ENCODE measurements at regions not wholly inside any gene's neighbourhood (a gene's known extent, or its start where the extent isn't known, plus 50 kb on each side); places are given as distances from the start of the nearest gene placed in this dataset.

- DNase-seq = no peak
- H3K9me2 ChIP-seq (ENCODE audit: insufficient read depth) = no peaks in the 10 kb centered on the region
- H3K9ac ChIP-seq = no peak overlapping the region
- H3K36me3 ChIP-seq (ENCODE audit: low read depth) = no peaks in the 10 kb centered on the region
- H3K4me3 ChIP-seq = no peak overlapping the region
- H3K79me2 ChIP-seq (ENCODE audit: insufficient read depth) = no peaks in the 10 kb centered on the region
- H3K4me2 ChIP-seq (ENCODE audit: unreplicated experiment) = no peak overlapping the region
- no peaks in the 10 kb centered on the region for H3K27me3 ChIP-seq (replicated peaks; ENCODE audit: insufficient read depth)
- no peaks in the 10 kb centered on the region for H3K9me3 ChIP-seq (ENCODE audit: low read depth)
- no peaks in the 10 kb centered on the region for H4K20me1 ChIP-seq (ENCODE audit: insufficient read depth)
- H2AFZ ChIP-seq = no peak overlapping the region
- TF ChIP-seq EZH2phosphoT487 (IDR thresholded peaks at IDR 0.05; ENCODE audit: insufficient read depth, low read depth) (no peak), EZH2 (IDR thresholded peaks at IDR 0.05; ENCODE audit: insufficient read depth, poor library complexity, severe bottlenecking) (no peak)
- no peaks in the 10 kb centered on the region for H3F3A ChIP-seq (ENCODE audit: insufficient read depth)
- in situ Hi-C loops (cut with MboI) = no loop called here
- 43 to 44% methylated on average over 17 of the region's 17 CpGs for WGBS, 2 experiments (ENCODE audit: low coverage in 1 of 2, low lambda C conversion rate in 2 of 2, missing lambda C conversion rate in 2 of 2)
- no peak overlapping the region for H3K27ac ChIP-seq
- no peaks in the 10 kb centered on the region for H3K4me1 ChIP-seq (ENCODE audit: insufficient read depth)
Measured at GRCh38 chr14:99093532-99094517, 178.2 kb downstream of the BCL11B start.

- no peak for DNase-seq
- TF ChIP-seq EZH2phosphoT487 (IDR thresholded peaks at IDR 0.05; ENCODE audit: insufficient read depth, low read depth) = no peak
- TF ChIP-seq EZH2 (IDR thresholded peaks at IDR 0.05; ENCODE audit: insufficient read depth, poor library complexity, severe bottlenecking) = no peak
- Histone ChIP-seq H3F3A (ENCODE audit: insufficient read depth) (no peaks in the 10 kb centered on the region), H3K79me2 (ENCODE audit: insufficient read depth) (no peaks in the 10 kb centered on the region), H4K20me1 (ENCODE audit: insufficient read depth) (no peaks in the 10 kb centered on the region), H3K9me2 (ENCODE audit: insufficient read depth) (no peaks in the 10 kb centered on the region), H3K4me2 (ENCODE audit: unreplicated experiment) (no peak overlapping the region), H3K27ac (no peak overlapping the region), H3K4me1 (ENCODE audit: insufficient read depth) (no peaks in the 10 kb centered on the region), H3K9me3 (ENCODE audit: low read depth) (no peaks in the 10 kb centered on the region), H3K9ac (no peak overlapping the region), H3K4me3 (no peak overlapping the region), H3K27me3 (replicated peaks; ENCODE audit: insufficient read depth) (no peaks in the 10 kb centered on the region), H2AFZ (no peak overlapping the region), H3K36me3 (ENCODE audit: low read depth) (no peaks in the 10 kb centered on the region)
- 72 to 74% methylated on average over 12 of the region's 12 CpGs for WGBS, 2 experiments (ENCODE audit: low coverage in 1 of 2, low lambda C conversion rate in 2 of 2, missing lambda C conversion rate in 2 of 2)
- in situ Hi-C loops (cut with MboI) = no loop called here
Measured at GRCh38 chr14:99094901-99095300, 177.1 kb downstream of the BCL11B start.

GRCh38 chr14:99095369-99095768, 176.6 kb downstream of the BCL11B start:
- no peaks in the 10 kb centered on the region for H4K20me1 ChIP-seq (ENCODE audit: insufficient read depth)
- no peaks in the 10 kb centered on the region for H3F3A ChIP-seq (ENCODE audit: insufficient read depth)
- no peak for TF ChIP-seq EZH2phosphoT487 (IDR thresholded peaks at IDR 0.05; ENCODE audit: insufficient read depth, low read depth)
- TF ChIP-seq EZH2 (IDR thresholded peaks at IDR 0.05; ENCODE audit: insufficient read depth, poor library complexity, severe bottlenecking) = no peak
- H3K9ac ChIP-seq = no peak overlapping the region
- H3K4me3 ChIP-seq = no peak overlapping the region
- WGBS, 2 experiments (ENCODE audit: low coverage in 1 of 2, low lambda C conversion rate in 2 of 2, missing lambda C conversion rate in 2 of 2) = 41 to 54% methylated on average over 2 of the region's 2 CpGs
- H3K79me2 ChIP-seq (ENCODE audit: insufficient read depth) = no peaks in the 10 kb centered on the region
- H3K4me2 ChIP-seq (ENCODE audit: unreplicated experiment) = no peak overlapping the region
- DNase-seq = no peak
- H2AFZ ChIP-seq = no peak overlapping the region
- H3K9me2 ChIP-seq (ENCODE audit: insufficient read depth) = no peaks in the 10 kb centered on the region
- in situ Hi-C loops (cut with MboI) = no loop called here
- no peaks in the 10 kb centered on the region for H3K9me3 ChIP-seq (ENCODE audit: low read depth)
- H3K27me3 ChIP-seq (replicated peaks; ENCODE audit: insufficient read depth) = no peaks in the 10 kb centered on the region
- H3K36me3 ChIP-seq (ENCODE audit: low read depth) = no peaks in the 10 kb centered on the region
- no peak overlapping the region for H3K27ac ChIP-seq
- H3K4me1 ChIP-seq (ENCODE audit: insufficient read depth) = no peaks in the 10 kb centered on the region

DNA sequence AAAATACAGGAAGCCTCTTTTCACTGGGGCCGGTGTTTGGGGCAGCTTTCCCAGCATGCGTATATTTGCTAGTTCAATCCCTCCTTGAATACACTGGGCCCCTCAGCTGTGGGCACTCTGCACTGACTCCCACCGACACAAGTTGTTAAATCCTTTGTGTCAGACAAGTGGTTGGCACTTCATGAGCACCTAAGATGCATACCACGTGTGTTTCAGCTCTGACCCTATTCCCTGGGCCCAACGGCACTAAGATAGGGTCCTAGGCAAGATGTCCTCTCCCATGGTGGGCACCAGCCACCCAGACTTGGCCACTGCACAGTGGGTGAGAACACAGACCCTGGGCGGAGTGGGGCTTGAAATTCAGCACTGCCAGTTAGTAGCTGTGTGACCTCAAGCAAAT, 173.8 kb downstream of the BCL11B start:
- Histone ChIP-seq H3K4me1 (ENCODE audit: insufficient read depth) (no peaks in the 10 kb centered on the region), H3K27me3 (replicated peaks; ENCODE audit: insufficient read depth) (no peaks in the 10 kb centered on the region), H3K27ac (no peak overlapping the region), H3K9me2 (ENCODE audit: insufficient read depth) (no peaks in the 10 kb centered on the region), H2AFZ (no peak overlapping the region), H3F3A (ENCODE audit: insufficient read depth) (no peaks in the 10 kb centered on the region), H4K20me1 (ENCODE audit: insufficient read depth) (no peaks in the 10 kb centered on the region), H3K79me2 (ENCODE audit: insufficient read depth) (no peaks in the 10 kb centered on the region), H3K36me3 (ENCODE audit: low read depth) (no peaks in the 10 kb centered on the region), H3K4me2 (ENCODE audit: unreplicated experiment) (no peak overlapping the region), H3K9me3 (ENCODE audit: low read depth) (no peaks in the 10 kb centered on the region), H3K4me3 (no peak overlapping the region), H3K9ac (no peak overlapping the region)
- WGBS, 2 experiments (ENCODE audit: low coverage in 1 of 2, low lambda C conversion rate in 2 of 2, missing lambda C conversion rate in 2 of 2) = 58 to 59% methylated on average over 6 of the region's 6 CpGs
- DNase-seq = no peak
- TF ChIP-seq EZH2 (IDR thresholded peaks at IDR 0.05; ENCODE audit: insufficient read depth, poor library complexity, severe bottlenecking) (no peak), EZH2phosphoT487 (IDR thresholded peaks at IDR 0.05; ENCODE audit: insufficient read depth, low read depth) (no peak)
- in situ Hi-C loops (cut with MboI) = no loop called here

Measured in GM23248 (cell line).